GM12874 (cell line): ENCODE measurements at regions not wholly inside any gene's neighbourhood (a gene's known extent, or its start where the extent isn't known, plus 50 kb on each side); places are given as distances from the start of the nearest gene placed in this dataset.

Source experiments
- TF ChIP-seq, protein P1 (sequence below): IDR thresholded peaks from 2 replicates; pipeline ENCODE4 v1.5.1; 2011; ENCODE audit warnings: low read depth, mild to moderate bottlenecking, control low read depth, low read length, moderate library complexity; ENCODE audit not compliant: insufficient read depth

DNA sequence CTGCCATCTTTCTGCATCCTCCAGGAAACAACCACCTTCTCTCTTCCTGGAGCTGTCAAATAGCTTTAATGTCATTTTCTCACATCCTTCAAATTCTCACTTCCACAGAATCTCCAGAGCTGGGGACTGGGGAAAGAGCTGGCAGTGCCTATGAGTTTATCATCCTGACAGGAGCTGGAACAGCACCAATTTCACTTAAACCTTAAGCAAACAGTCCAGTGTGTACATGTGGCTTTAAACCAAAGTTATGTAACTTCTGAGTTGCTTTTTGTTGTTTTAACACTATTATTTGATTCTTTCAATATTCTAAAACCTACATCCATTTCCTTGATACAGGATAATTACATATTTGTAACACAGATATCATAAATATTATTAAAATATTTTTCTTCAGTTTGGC, 331.5 kb upstream of the ARGLU1 start:
- TF ChIP-seq, protein P1, sequence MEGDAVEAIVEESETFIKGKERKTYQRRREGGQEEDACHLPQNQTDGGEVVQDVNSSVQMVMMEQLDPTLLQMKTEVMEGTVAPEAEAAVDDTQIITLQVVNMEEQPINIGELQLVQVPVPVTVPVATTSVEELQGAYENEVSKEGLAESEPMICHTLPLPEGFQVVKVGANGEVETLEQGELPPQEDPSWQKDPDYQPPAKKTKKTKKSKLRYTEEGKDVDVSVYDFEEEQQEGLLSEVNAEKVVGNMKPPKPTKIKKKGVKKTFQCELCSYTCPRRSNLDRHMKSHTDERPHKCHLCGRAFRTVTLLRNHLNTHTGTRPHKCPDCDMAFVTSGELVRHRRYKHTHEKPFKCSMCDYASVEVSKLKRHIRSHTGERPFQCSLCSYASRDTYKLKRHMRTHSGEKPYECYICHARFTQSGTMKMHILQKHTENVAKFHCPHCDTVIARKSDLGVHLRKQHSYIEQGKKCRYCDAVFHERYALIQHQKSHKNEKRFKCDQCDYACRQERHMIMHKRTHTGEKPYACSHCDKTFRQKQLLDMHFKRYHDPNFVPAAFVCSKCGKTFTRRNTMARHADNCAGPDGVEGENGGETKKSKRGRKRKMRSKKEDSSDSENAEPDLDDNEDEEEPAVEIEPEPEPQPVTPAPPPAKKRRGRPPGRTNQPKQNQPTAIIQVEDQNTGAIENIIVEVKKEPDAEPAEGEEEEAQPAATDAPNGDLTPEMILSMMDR = no peak

DNA sequence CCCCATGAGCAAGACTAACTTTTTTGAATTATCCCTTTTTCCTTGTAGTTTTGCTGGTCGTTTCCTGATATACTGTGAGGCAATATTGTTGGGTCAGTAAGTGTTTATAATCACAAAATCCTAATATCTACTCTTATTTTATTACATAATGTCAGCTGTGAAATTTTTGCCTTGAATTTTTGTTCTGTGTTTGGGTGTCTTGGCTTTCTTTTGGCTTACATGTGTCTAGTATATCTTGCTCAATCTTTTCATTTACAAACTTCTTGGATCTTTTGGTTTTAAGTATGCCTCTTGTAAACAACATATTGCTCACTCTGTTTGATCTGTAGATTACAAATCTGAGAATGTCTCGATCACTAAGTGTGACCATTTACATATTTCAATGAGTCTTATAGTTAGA, 330.3 kb upstream of the ARGLU1 start:
- TF ChIP-seq, protein P1 = no peak

DNA sequence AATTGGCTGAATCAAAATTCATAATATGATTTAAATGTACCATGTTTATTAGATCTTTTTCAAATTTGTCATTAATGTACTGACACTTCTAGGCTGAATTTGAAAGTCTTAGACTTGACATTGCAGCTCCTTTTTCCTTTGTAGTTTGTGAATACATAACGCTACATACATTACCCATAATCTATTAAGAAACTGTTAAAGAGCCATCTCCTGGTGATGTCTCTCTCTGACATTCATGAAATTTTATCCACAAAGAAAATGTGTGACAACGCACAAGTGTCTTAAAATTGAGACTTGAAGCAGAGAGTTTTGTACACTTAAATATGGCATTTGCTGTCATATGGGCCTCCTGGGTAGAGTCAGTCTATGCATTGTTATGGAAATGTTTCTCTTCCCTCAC, 320.2 kb upstream of the ARGLU1 start:
- TF ChIP-seq, protein P1 = no peak

DNA sequence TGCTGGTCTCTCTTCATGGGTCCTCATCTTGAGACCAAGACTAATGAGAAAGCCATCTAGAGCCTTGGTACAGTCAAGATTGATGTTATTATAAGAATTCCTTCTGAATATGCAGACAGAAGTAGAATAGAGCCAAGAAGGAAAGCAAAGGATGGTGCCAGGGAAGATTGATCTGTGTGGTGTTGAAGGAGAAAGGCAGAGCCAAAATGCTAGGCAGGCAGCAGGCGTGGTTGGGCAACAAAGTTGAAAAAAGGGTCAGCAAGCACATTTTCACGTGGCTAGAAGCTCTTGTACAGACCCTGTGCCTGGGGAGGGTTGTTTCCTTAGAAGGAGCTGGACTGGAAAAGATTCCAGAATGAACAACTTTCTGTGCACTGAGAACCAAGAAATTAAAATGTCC, 319.7 kb upstream of the ARGLU1 start:
- TF ChIP-seq, protein P1 = no peak

DNA sequence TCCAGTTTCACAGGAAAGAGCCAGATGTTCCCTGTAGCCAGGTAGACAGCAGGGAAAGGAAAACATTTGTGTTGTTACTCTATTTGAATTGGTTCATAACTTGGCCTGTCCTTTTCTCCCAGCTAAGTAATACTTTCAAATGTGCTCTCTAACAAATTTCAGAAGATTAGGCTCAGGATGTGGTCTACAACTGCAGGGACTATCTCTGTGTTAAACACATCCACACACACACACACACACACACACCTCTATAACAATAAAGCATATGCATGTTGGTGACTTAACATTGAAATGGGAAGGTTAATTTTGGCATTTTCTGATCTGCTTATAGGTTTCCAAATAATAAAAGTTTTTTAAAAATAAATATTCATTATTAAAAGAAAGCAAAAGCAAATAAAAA, 316.0 kb upstream of the ARGLU1 start:
- TF ChIP-seq, protein P1 = no peak

DNA sequence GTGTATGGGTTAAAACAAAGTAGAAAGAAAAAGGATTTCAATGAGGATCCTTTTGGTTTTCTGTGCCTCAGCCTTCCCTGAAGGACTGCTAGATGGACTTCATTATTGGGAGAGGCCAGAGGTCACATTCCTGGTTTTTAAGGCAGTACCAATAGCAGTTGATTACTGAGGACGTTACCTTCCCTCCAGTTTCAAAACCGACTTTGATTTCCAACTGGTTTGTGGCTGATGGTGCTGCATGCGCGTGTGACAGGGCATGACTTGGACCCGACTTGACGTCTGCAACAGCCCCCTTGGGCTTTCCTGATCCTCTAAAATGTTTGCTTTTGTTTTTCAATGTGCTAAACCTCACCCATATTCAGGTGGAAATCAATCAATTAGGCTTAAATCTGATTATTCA, 314.3 kb upstream of the ARGLU1 start:
- TF ChIP-seq, protein P1 = no peak

DNA sequence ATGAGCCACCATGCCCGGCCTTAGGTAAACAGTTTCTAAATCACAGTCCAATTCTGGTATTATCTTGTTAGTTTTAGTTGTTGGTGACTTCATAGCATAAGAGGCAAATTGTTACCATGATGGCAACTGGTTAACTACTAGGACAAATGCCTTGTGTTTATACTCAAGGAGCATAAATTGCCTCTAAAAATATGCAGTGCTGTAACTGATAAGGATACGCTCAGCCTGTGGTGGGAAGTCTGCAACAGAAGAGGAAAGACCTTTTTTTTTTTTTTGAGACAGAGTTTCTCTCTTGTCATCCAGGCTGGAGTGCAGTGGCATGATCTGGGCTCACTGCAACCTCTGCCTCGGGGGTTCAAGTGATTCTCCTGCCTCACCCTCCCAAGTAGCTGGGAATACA, 311.9 kb upstream of the ARGLU1 start:
- TF ChIP-seq, protein P1 = no peak

DNA sequence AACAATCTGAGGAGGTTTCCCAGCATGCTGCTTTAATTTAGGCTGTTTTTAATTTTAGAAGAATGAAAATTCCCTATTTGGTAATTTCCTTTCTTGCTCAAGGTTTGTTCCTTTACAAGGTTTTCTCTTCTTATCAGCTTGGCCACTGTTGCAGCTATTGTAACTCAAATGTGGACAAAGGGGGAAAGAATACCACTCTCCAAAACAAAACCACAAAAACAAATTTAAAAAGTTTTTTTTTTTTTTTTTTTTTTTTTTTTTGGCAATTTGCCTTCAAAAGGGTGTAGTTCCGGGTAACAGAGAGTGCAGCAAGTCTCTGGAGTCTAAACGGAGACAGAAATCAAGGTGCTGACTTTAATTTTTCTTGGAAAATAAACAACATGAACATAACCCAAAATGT, 306.4 kb upstream of the ARGLU1 start:
- TF ChIP-seq, protein P1 = no peak
